Esophagus muscularis mucosa (tissue), 4 donors: ENCODE measurements at regions not wholly inside any gene's neighbourhood (a gene's known extent, or its start where the extent isn't known, plus 50 kb on each side); places are given as distances from the start of the nearest gene placed in this dataset.
"Not testable (repeated sequence)": the region's sequence is repeated elsewhere in the genome, so short reads cannot be mapped to it uniquely, and the experiment has no call there.

Experiments
- DNase-seq: peaks from one replicate; pipeline ENCODE4 v3.0.0-alpha.2; 2017; ENCODE audit errors: extremely low spot score
- H3K27ac ChIP-seq, 4 donors: fragments of 200-600 bp; sonication (generic); replicated peaks in 1 of 4; 1 replicate in 3 of 4; 2 replicates in 1 of 4; pipeline ENCODE4 v1.5.1; 2016 to 2019; ENCODE audit warnings: mild to moderate bottlenecking in 1 of 4
- H3K27me3 ChIP-seq, 4 donors: fragments of 200-600 bp; sonication (generic); one replicate each; pipeline versions ENCODE4 v1.5.1 to v1.6.0; 2016 to 2019
- H3K36me3 ChIP-seq, 4 donors: fragments of 200-600 bp; sonication (generic); one replicate each; pipeline ENCODE4 v1.5.1; 2016 to 2019
- H3K4me1 ChIP-seq, 4 donors: fragments of 200-600 bp; sonication (generic); one replicate each; pipeline ENCODE4 v1.5.1; 2016 to 2019
- H3K4me3 ChIP-seq, 4 donors: fragments of 200-600 bp; sonication (generic); 1 replicate in 2 of 4; 2 replicates in 2 of 4; pipeline ENCODE4 v1.5.1; 2016 to 2019; ENCODE audit warnings: mild to moderate bottlenecking in 4 of 4, moderate library complexity in 1 of 4
- H3K9me3 ChIP-seq, 4 donors: fragments of 200-600 bp; sonication (generic); 1 replicate in 3 of 4; 2 replicates in 1 of 4; pipeline ENCODE4 v1.5.1; 2016 to 2019
- EP300 ChIP-seq: sonication (generic); formaldehyde crosslinking; IDR thresholded peaks from one replicate; pipeline ENCODE4 v1.6.1; 2017; ENCODE audit warnings: antibody characterized with exemption
- POLR2A ChIP-seq: fragments of 450-650 bp; IDR thresholded peaks from one replicate; pipeline ENCODE4 v1.6.1; 2017; ENCODE audit warnings: antibody characterized with exemption, moderate library complexity, mild to moderate bottlenecking, low read depth
- POLR2AphosphoS5 ChIP-seq, 2 donors: sonication (generic); formaldehyde crosslinking; IDR thresholded peaks; one replicate each; pipeline ENCODE4 v1.6.1; 2017; ENCODE audit warnings: antibody characterized with exemption in 2 of 2
- WGBS: methylation state at CpG from one replicate; pipeline ENCODE4 v1.1.5; 2018; 5-methylcytosine and 5-hydroxymethylcytosine counted together
- intact Hi-C: fragments of 100-400 bp; cut with DNase I; formaldehyde crosslinking; loops from one replicate; pipeline ENCODE4 v1.15.1; 2023
- small RNA-seq, 3 donors: library from RNA; depleted of rRNA; stranded (forward); fragments of <200 nt; gene quantifications; one replicate each; pipeline ENCODE3, GENCODE V24; 2016
- TF ChIP-seq, protein P1 (sequence below), 3 experiments: fragments of 200-600 bp in 2 of 3; fragments of 450-650 bp in 1 of 3; sonication (generic) in 2 of 3; IDR thresholded peaks; one replicate each; pipeline ENCODE4 v1.5.1; 2017 to 2019; ENCODE audit warnings: antibody characterized with exemption in 3 of 3, mild to moderate bottlenecking in 2 of 3, moderate library complexity in 1 of 3

DNA sequence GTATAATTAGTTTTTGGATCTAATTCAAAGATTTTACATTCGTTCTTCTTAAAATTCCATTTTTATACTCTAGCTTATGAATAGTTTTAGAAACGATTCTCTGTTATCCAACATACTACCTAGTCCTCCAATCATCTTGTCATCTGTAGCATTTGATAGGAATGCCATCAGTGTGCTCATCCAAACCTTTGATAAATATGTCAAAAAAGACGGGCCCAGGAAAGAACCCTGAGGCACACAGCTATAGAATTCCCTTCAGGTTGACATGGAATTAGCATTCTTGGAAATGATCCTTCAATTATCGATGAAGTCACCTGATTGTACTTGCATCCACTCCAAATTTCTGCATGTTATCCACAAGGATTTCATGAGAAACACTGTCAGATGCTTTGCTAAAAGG is 64.8 kb upstream of the EFNA5 start:
- no peak for TF ChIP-seq POLR2A
- no peak for TF ChIP-seq POLR2AphosphoS5 (IDR thresholded peaks at IDR 0.05)
- DNase-seq = no peak
- WGBS = 79% methylated on average over 4 of the region's 4 CpGs
- intact Hi-C loops = no loop called here
- no peaks in the 10 kb centered on the region for H3K27me3 ChIP-seq
- peaks cover 0 to 1% (median 0%) of the 10 kb centered on the region in 4 donors for H3K9me3 ChIP-seq
- no peaks in the 10 kb centered on the region for H3K36me3 ChIP-seq
- no peak overlapping the region for H3K27ac ChIP-seq
- no peak overlapping the region for H3K4me3 ChIP-seq
- no peaks in the 10 kb centered on the region for H3K4me1 ChIP-seq

GRCh38 chr5:107726896-107727295 is 56.2 kb upstream of the EFNA5 start:
- 82% methylated on average over 5 of the region's 5 CpGs for WGBS
- Histone ChIP-seq H3K4me1 (no peaks in the 10 kb centered on the region), H3K27ac (no peak overlapping the region), H3K27me3 (no peaks in the 10 kb centered on the region), H3K9me3 (peaks cover 0 to 5% (median 0%) of the 10 kb centered on the region in 4 donors), H3K4me3 (no peak overlapping the region), H3K36me3 (no peaks in the 10 kb centered on the region)
- DNase-seq = no peak
- intact Hi-C loops = no loop called here
- TF ChIP-seq, protein P1, sequence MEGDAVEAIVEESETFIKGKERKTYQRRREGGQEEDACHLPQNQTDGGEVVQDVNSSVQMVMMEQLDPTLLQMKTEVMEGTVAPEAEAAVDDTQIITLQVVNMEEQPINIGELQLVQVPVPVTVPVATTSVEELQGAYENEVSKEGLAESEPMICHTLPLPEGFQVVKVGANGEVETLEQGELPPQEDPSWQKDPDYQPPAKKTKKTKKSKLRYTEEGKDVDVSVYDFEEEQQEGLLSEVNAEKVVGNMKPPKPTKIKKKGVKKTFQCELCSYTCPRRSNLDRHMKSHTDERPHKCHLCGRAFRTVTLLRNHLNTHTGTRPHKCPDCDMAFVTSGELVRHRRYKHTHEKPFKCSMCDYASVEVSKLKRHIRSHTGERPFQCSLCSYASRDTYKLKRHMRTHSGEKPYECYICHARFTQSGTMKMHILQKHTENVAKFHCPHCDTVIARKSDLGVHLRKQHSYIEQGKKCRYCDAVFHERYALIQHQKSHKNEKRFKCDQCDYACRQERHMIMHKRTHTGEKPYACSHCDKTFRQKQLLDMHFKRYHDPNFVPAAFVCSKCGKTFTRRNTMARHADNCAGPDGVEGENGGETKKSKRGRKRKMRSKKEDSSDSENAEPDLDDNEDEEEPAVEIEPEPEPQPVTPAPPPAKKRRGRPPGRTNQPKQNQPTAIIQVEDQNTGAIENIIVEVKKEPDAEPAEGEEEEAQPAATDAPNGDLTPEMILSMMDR (IDR thresholded peaks at IDR 0.05) = no peak
- TF ChIP-seq POLR2AphosphoS5 (IDR thresholded peaks at IDR 0.05) = no peak
- TF ChIP-seq EP300 = no peak
- TF ChIP-seq POLR2A = no peak

- TF ChIP-seq EP300 (no peak), POLR2AphosphoS5 (IDR thresholded peaks at IDR 0.05) (no peak), POLR2A (no peak)
- TF ChIP-seq, protein P1 (IDR thresholded peaks at IDR 0.05) = no peak
- no peak for DNase-seq
These were observed 53.9 kb upstream of the EFNA5 start for GRCh38 chr5:107724642-107725041.

DNA sequence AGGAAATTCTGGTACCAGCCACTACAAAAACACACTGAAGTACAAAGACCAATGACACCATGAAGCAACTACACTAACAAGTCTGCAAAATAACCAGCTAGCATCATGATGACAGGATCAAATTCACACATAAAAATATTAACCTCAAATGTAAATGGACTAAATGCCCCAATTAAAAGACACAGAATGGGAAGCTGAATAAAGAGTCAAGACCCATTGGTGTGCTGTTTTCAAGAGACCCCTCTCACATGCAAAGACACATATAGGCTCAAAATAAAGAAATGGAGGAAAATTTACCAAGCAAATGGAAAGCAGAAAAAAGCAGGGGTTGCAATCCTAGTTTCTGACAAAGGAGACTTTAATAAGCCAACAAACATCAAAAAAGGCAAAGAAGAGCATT is 50.5 kb upstream of the EFNA5 start:
- peaks cover 0 to 44% (median 18%) of the 10 kb centered on the region in 4 donors for H3K9me3 ChIP-seq
- H3K36me3 ChIP-seq, H3K4me1 ChIP-seq, H3K27ac ChIP-seq, H3K4me3 ChIP-seq, intact Hi-C loops, DNase-seq, H3K27me3 ChIP-seq: not testable (repeated sequence)

More at GRCh38 chr5:107724642-107725041, 53.9 kb upstream of the EFNA5 start:
- Histone ChIP-seq H3K4me1 (no peaks in the 10 kb centered on the region), H3K9me3 (peaks cover 0 to 26% (median 5%) of the 10 kb centered on the region in 4 donors), H3K4me3 (no peak overlapping the region), H3K27ac (no peak overlapping the region), H3K27me3 (no peaks in the 10 kb centered on the region), H3K36me3 (no peaks in the 10 kb centered on the region)
- intact Hi-C loops = no loop called here
- 88% methylated on average over 26 of the region's 26 CpGs for WGBS

Small RNA genes lying in the stretch of these regions (small RNA-seq; reads per million reads assigned to genes)
- gene RN7SL782P = 0 reads per million in 3 donors
